K562 (cell line): ENCODE measurements at regions not wholly inside any gene's neighbourhood (a gene's known extent, or its start where the extent isn't known, plus 50 kb on each side); places are given as distances from the start of the nearest gene placed in this dataset.

Source experiments
- ATAC-seq: fragments of 200-7000 bp; cut with Tn5 transposase; 3 replicates; pipeline ENCODE4 v1.9.1; 2020; ENCODE audit warnings: moderate library complexity
- BruUV-seq: library from RNA; stranded (reverse); fragments of 400-500 nt; replicated peaks from 2 replicates; lab custom pipeline; 2021; lab: Mats Ljungman, UMichigan
- CTCF ChIA-PET: fragments of 300-600 bp; formaldehyde crosslinking; extraction: SDS; loops from one replicate; lab custom pipeline; 2021; ENCODE audit warnings: low intra/inter-chr PET ratio; lab: Yijun Ruan, JAX
- POLR2A ChIA-PET: fragments of 300-600, 350-650 bp; sonication (Branson Sonifier 250); formaldehyde crosslinking; extraction: SDS; loops from one replicate; lab custom pipeline; 2021; ENCODE audit warnings: antibody characterized with exemption, inconsistent platforms; lab: Yijun Ruan, JAX
- DNase-seq, 4 experiments: peaks; one replicate each; pipeline versions ENCODE4 v3.0.0 to v3.0.0-alpha.2; 2011 to 2018; ENCODE audit warnings: low spot score in 3 of 4, mixed read lengths in 3 of 4; ENCODE audit errors: extremely low read depth in 1 of 4
- FAIRE-seq: peaks from 2 replicates; lab custom pipeline; 2011; peaks lifted over from hg19 to GRCh38; lab: Jason Lieb, UNC
- H2AFZ ChIP-seq: 2 replicates; pipeline ENCODE4 v1.6.0; 2011; ENCODE audit warnings: low read depth, low read length, control low read depth, inconsistent platforms
- H3K27ac ChIP-seq: fragments of 200-600 bp; 3 replicates; pipeline ENCODE4 v1.8.0; 2011; ENCODE audit warnings: low read depth, mild to moderate bottlenecking, control low read depth, inconsistent platforms, low read length, moderate library complexity, mixed read lengths; ENCODE audit errors: extremely low read depth
- H3K27me3 ChIP-seq, 2 experiments: fragments of 300-600 bp in 1 of 2; 2 replicates in 1 of 2; 3 replicates in 1 of 2; pipeline versions ENCODE4 v1.6.0 to v1.8.0; 2011; ENCODE audit warnings: inconsistent platforms in 2 of 2, low read length in 2 of 2, mild to moderate bottlenecking in 1 of 2, mixed read lengths in 1 of 2, moderate library complexity in 1 of 2; ENCODE audit not compliant: control insufficient read depth in 2 of 2, insufficient read depth in 2 of 2
- H3K36me3 ChIP-seq: fragments of 300-600 bp; 3 replicates; pipeline ENCODE4 v1.8.0; 2011; ENCODE audit warnings: mild to moderate bottlenecking, low read length, inconsistent platforms; ENCODE audit not compliant: control insufficient read depth, insufficient read depth
- H3K4me1 ChIP-seq, 2 experiments: fragments of 200-600 bp in 1 of 2; replicated peaks in 1 of 2; 2 replicates in 1 of 2; 3 replicates in 1 of 2; pipeline versions ENCODE4 v1.5.1 to v1.8.0; 2011; ENCODE audit warnings: inconsistent platforms in 2 of 2, low read length in 2 of 2, mild to moderate bottlenecking in 1 of 2, mixed read lengths in 1 of 2, moderate library complexity in 1 of 2; ENCODE audit not compliant: control insufficient read depth in 2 of 2, insufficient read depth in 2 of 2
- H3K4me2 ChIP-seq: 2 replicates; pipeline ENCODE4 v1.6.1; 2011; ENCODE audit warnings: low read length, control low read depth, inconsistent platforms, mixed read lengths; ENCODE audit not compliant: insufficient read depth
- H3K4me3 ChIP-seq: fragments of 200-600 bp; sonication (generic), shearing (Covaris generic); 2 replicates; pipeline ENCODE4 v1.5.1; 2016; ENCODE audit warnings: control low read depth, inconsistent platforms
- H3K79me2 ChIP-seq: fragments of 200-600 bp; 3 replicates; pipeline ENCODE4 v1.8.0; 2011; ENCODE audit warnings: low read length, inconsistent platforms; ENCODE audit not compliant: control insufficient read depth, insufficient read depth
- H3K9ac ChIP-seq, 2 experiments: 2 replicates each; pipeline versions ENCODE4 v1.6.0 to v1.6.1; 2011; ENCODE audit warnings: low read depth in 2 of 2, low read length in 2 of 2, control low read depth in 1 of 2, inconsistent platforms in 1 of 2, mild to moderate bottlenecking in 1 of 2, mixed read lengths in 1 of 2; ENCODE audit not compliant: insufficient read depth in 1 of 2
- H3K9me1 ChIP-seq: one replicate; pipeline ENCODE4 v1.6.0; 2011; ENCODE audit warnings: inconsistent platforms, mild to moderate bottlenecking, low read length, moderate library complexity; ENCODE audit not compliant: control insufficient read depth, insufficient read depth
- H3K9me3 ChIP-seq: replicated peaks from 2 replicates; pipeline ENCODE4 v1.5.1; 2011; ENCODE audit warnings: low read depth, low read length, inconsistent platforms; ENCODE audit not compliant: control insufficient read depth, insufficient read depth
- H4K20me1 ChIP-seq: replicated peaks from 2 replicates; pipeline ENCODE4 v1.6.1; 2011; ENCODE audit warnings: low read length, inconsistent platforms, mixed read lengths; ENCODE audit not compliant: control insufficient read depth, insufficient read depth
- CBFB ChIP-seq: sonication (generic); formaldehyde crosslinking; IDR thresholded peaks from 2 replicates; pipeline ENCODE4 v1.4.0; 2020; ENCODE audit warnings: mild to moderate bottlenecking, missing genetic modification reagents
- CHD1 ChIP-seq: fragments of 200-600 bp; sonication (generic); IDR thresholded peaks from one replicate; pipeline ENCODE4 v1.6.1; 2012; ENCODE audit warnings: mild to moderate bottlenecking, moderate library complexity, low read length, inconsistent platforms
- CTBP1 ChIP-seq: fragments of 450-650 bp; IDR thresholded peaks from 2 replicates; pipeline ENCODE4 v1.6.1; 2016; ENCODE audit warnings: borderline replicate concordance
- GTF2F1 ChIP-seq: IDR thresholded peaks from 2 replicates; pipeline ENCODE4 v1.6.1; 2011; ENCODE audit warnings: low read depth, low read length, improper control_type of control experiment
- HNRNPK ChIP-seq: fragments of 200-400 bp; formaldehyde crosslinking; IDR thresholded peaks from one replicate; pipeline ENCODE4 v1.6.1; 2018; ENCODE audit warnings: mild to moderate bottlenecking, low read depth, low read length; ENCODE audit not compliant: poor library complexity, severe bottlenecking
- KDM2B ChIP-seq: fragments of 250-450 bp; sonication (Bioruptor Pico); IDR thresholded peaks from 2 replicates; pipeline ENCODE4 v1.8.0; 2021; ENCODE audit warnings: mild to moderate bottlenecking, moderate library complexity
- MYNN ChIP-seq, 2 experiments: sonication (generic); formaldehyde crosslinking in 1 of 2; IDR thresholded peaks; 2 replicates each; pipeline versions ENCODE4 v1.5.0 to v1.6.1; 2016 to 2020; ENCODE audit warnings: antibody characterized with exemption in 1 of 2, missing genetic modification reagents in 1 of 2
- TCF3 ChIP-seq: sonication (generic); formaldehyde crosslinking; IDR thresholded peaks from 2 replicates; pipeline ENCODE4 v1.4.0; 2020; ENCODE audit warnings: mild to moderate bottlenecking, missing genetic modification reagents
- ZC3H11A ChIP-seq: IDR thresholded peaks from 2 replicates; pipeline ENCODE4 v1.6.1; 2012; ENCODE audit warnings: low read depth, low read length, improper control_type of control experiment
- ZNF444 ChIP-seq: fragments of 250-450 bp; sonication (Bioruptor Pico); IDR thresholded peaks from 2 replicates; pipeline ENCODE4 v1.4.0; 2020; ENCODE audit warnings: mild to moderate bottlenecking, moderate library complexity
- ZNF766 ChIP-seq: fragments of 200-800 bp; sonication (Bioruptor generic); conservative IDR thresholded peaks from 2 replicates; pipeline ENCODE4 v1.6.1; 2016; ENCODE audit warnings: missing genetic modification characterization, missing compliant biosample characterization
- in situ Hi-C: fragments of 300-500 bp; cut with MboI; formaldehyde crosslinking; loops from 4 replicates; pipeline ENCODE4 v1.15.0; 2018; ENCODE audit warnings: inconsistent platforms, mixed read lengths
- intact Hi-C: fragments of 100-400 bp; cut with micrococcal nuclease; formaldehyde crosslinking; loops from 2 replicates; pipeline ENCODE4 v1.14.2; 2022
- TF ChIP-seq, protein P1 (sequence below): fragments of 450-650 bp; formaldehyde crosslinking; IDR thresholded peaks from 2 replicates; pipeline ENCODE4 v1.4.0; 2020; ENCODE audit warnings: mild to moderate bottlenecking

- in situ Hi-C loops (no loop called here), intact Hi-C loops (no loop called here)
- Histone ChIP-seq H3K4me3 (no peak overlapping the region), H3K9me3 (0 out of 2 replicates have a peak, but pooled peaks cover 2% of the 10 kb centered on the region), H3K27ac (no peak overlapping the region), H3K79me2 (no peaks in the 10 kb centered on the region), H3K9me1 (no peaks in the 10 kb centered on the region), H3K36me3 (no peaks in the 10 kb centered on the region), H3K4me2 (no peak overlapping the region), H3K4me1 (no peaks in the 10 kb centered on the region), H2AFZ (no peak overlapping the region), H3K9ac (no peak overlapping the region), H4K20me1 (no peaks in the 10 kb centered on the region), H3K27me3 (no peaks in the 10 kb centered on the region)
- no TSS peak for BruUV-seq
- no peak for ATAC-seq
- no peak for TF ChIP-seq ZNF444 (CRISPR knock-in tag)
- TF ChIP-seq CHD1, result no peak
- no peak for TF ChIP-seq ZC3H11A
- no peak for TF ChIP-seq CBFB (CRISPR knock-in tag)
- no peak for TF ChIP-seq MYNN (IDR thresholded peaks at IDR 0.05)
- TF ChIP-seq MYNN (CRISPR knock-in tag; IDR thresholded peaks at IDR 0.05), result no peak
- TF ChIP-seq GTF2F1, result no peak
- TF ChIP-seq CTBP1, result no peak
- no peak for TF ChIP-seq ZNF766
- no peak for TF ChIP-seq HNRNPK
- no peak for TF ChIP-seq TCF3 (CRISPR knock-in tag)
- TF ChIP-seq, protein P1, sequence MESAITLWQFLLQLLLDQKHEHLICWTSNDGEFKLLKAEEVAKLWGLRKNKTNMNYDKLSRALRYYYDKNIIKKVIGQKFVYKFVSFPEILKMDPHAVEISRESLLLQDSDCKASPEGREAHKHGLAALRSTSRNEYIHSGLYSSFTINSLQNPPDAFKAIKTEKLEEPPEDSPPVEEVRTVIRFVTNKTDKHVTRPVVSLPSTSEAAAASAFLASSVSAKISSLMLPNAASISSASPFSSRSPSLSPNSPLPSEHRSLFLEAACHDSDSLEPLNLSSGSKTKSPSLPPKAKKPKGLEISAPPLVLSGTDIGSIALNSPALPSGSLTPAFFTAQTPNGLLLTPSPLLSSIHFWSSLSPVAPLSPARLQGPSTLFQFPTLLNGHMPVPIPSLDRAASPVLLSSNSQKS (CRISPR knock-in tag), result no peak
- no peak for TF ChIP-seq KDM2B (CRISPR knock-in tag)
- ChIA-PET POLR2A (no interaction called here), CTCF (no interaction called here)
- no peak for DNase-seq
- FAIRE-seq, result no peak
Measured at GRCh38 chr14:83485591-83485990, 1951.9 kb upstream of the SEL1L start.
